COLO668 (cell line): ENCODE measurements at regions not wholly inside any gene's neighbourhood (a gene's known extent, or its start where the extent isn't known, plus 50 kb on each side); places are given as distances from the start of the nearest gene placed in this dataset.
A peak's percentile ranks its signal among the peaks of the same experiment; 100 is the strongest.
"Not testable (repeated sequence)": the region's sequence is repeated elsewhere in the genome, so short reads cannot be mapped to it uniquely, and the experiment has no call there.

Source experiments
- DNase-seq: peaks from one replicate; lab custom pipeline; 2025; ENCODE audit not compliant: unreplicated experiment; lab: John Stamatoyannopoulos, UW

- DNase-seq: no peak
Observed at GRCh38 chr2:21194147-21194546, 70.4 kb downstream of the TDRD15 start.

GRCh38 chr2:21194858-21195271 lies 71.1 kb downstream of the TDRD15 start:
- no peak for DNase-seq

GRCh38 chr2:21195326-21195725 lies 71.6 kb downstream of the TDRD15 start:
- DNase-seq: no peak

- DNase-seq: no peak
Observed at GRCh38 chr2:21198637-21199036, 74.9 kb downstream of the TDRD15 start.

- no peak for DNase-seq
Observed at GRCh38 chr2:21203976-21204375, 80.2 kb downstream of the TDRD15 start.

- not testable (repeated sequence) for DNase-seq
Observed at GRCh38 chr2:21214085-21214484, 90.3 kb downstream of the TDRD15 start.

GRCh38 chr2:21217442-21217841 lies 93.7 kb downstream of the TDRD15 start:
- no peak for DNase-seq

- no peak for DNase-seq
Observed at GRCh38 chr2:21220930-21221329, 97.2 kb downstream of the TDRD15 start.

GRCh38 chr2:21223618-21224017 lies 99.8 kb downstream of the TDRD15 start:
- no peak for DNase-seq

- DNase-seq: no peak
Observed at GRCh38 chr2:21228041-21228895, 104.5 kb downstream of the TDRD15 start.

GRCh38 chr2:21229302-21229701 lies 105.5 kb downstream of the TDRD15 start:
- DNase-seq: no peak

GRCh38 chr2:21230140-21230539 lies 106.4 kb downstream of the TDRD15 start:
- DNase-seq: no peak

GRCh38 chr2:21231985-21232384 lies 108.2 kb downstream of the TDRD15 start:
- DNase-seq: no peak

- no peak for DNase-seq
Observed at GRCh38 chr2:21233194-21233593, 109.4 kb downstream of the TDRD15 start.

- DNase-seq: no peak
Observed at GRCh38 chr2:21234001-21234400, 110.2 kb downstream of the TDRD15 start.

- no peak for DNase-seq
Observed at GRCh38 chr2:21234464-21235120, 110.8 kb downstream of the TDRD15 start.

GRCh38 chr2:21239749-21240148 lies 116.0 kb downstream of the TDRD15 start:
- not testable (repeated sequence) for DNase-seq

- DNase-seq: no peak
Observed at GRCh38 chr2:21244161-21244560, 120.4 kb downstream of the TDRD15 start.

- no peak for DNase-seq
Observed at GRCh38 chr2:21245565-21245964, 121.8 kb downstream of the TDRD15 start.

GRCh38 chr2:21249367-21249766 lies 125.6 kb downstream of the TDRD15 start:
- no peak for DNase-seq

GRCh38 chr2:21250673-21251072 lies 126.9 kb downstream of the TDRD15 start:
- DNase-seq: no peak

GRCh38 chr2:21251216-21251980 lies 127.6 kb downstream of the TDRD15 start:
- DNase-seq: peak; percentile 79
